B cell (primary cell): ENCODE measurements at regions not wholly inside any gene's neighbourhood (a gene's known extent, or its start where the extent isn't known, plus 50 kb on each side); places are given as distances from the start of the nearest gene placed in this dataset.

Experiments used
- ATAC-seq: fragments of 200-7000 bp; cut with Tn5 transposase; one replicate; pipeline ENCODE4 v1.10.0; 2021; ENCODE audit warnings: low read depth, mild to moderate bottlenecking, moderate number of reproducible peaks, moderate library complexity
- CTCF ChIA-PET: fragments of 350-600 bp; sonication (Branson Sonifier 250); formaldehyde crosslinking; loops from one replicate; lab custom pipeline; 2021; ENCODE audit warnings: antibody characterized with exemption, inconsistent platforms; lab: Charles Lee
- POLR2A ChIA-PET: fragments of 350-600 bp; sonication (Branson Sonifier 250); formaldehyde crosslinking; loops from one replicate; lab custom pipeline; 2021; ENCODE audit warnings: antibody characterized with exemption; lab: Charles Lee
- DNase-seq: peaks from one replicate; pipeline ENCODE4 v3.0.0; 2013
- H2AFZ ChIP-seq: 2 replicates; pipeline ENCODE4 v1.6.1; 2012; ENCODE audit warnings: mild to moderate bottlenecking, low read depth, low read length; ENCODE audit not compliant: insufficient read depth, poor library complexity, severe bottlenecking
- H3K27ac ChIP-seq, 2 donors: 1 replicate in 1 of 2; 2 replicates in 1 of 2; pipeline ENCODE4 v1.5.1; 2012 to 2013; ENCODE audit warnings: low read length in 2 of 2, mild to moderate bottlenecking in 2 of 2, moderate library complexity in 1 of 2
- H3K27me3 ChIP-seq, 4 experiments: fragments of 200-600 bp in 1 of 4; sonication (generic) in 1 of 4; replicated peaks in 1 of 4; 1 replicate in 2 of 4; 2 replicates in 2 of 4; pipeline versions ENCODE4 v1.6.1 to v1.7.0; 2013 to 2016; ENCODE audit warnings: low read length in 3 of 4, mild to moderate bottlenecking in 2 of 4, mixed read lengths in 1 of 4, moderate library complexity in 1 of 4; ENCODE audit not compliant: insufficient read depth in 4 of 4, control insufficient read depth in 3 of 4; ENCODE audit errors: control extremely low read depth in 1 of 4
- H3K36me3 ChIP-seq, 2 experiments: replicated peaks in 1 of 2; 1 replicate in 1 of 2; 2 replicates in 1 of 2; pipeline versions ENCODE4 v1.6.1 to v1.7.1; 2013; ENCODE audit warnings: low read length in 1 of 2; ENCODE audit not compliant: insufficient read depth in 2 of 2, control insufficient read depth in 1 of 2; ENCODE audit errors: control extremely low read depth in 1 of 2, extremely low read depth in 1 of 2
- H3K4me1 ChIP-seq, 2 donors: fragments of 200-600 bp in 1 of 2; sonication (generic) in 1 of 2; 1 replicate in 1 of 2; 2 replicates in 1 of 2; pipeline versions ENCODE4 v1.5.1 to v1.6.1; 2013 to 2017; ENCODE audit warnings: low read length in 2 of 2; ENCODE audit not compliant: control insufficient read depth in 2 of 2, insufficient read depth in 2 of 2
- H3K4me2 ChIP-seq: replicated peaks from 2 replicates; pipeline ENCODE3; 2012; ENCODE audit warnings: mild to moderate bottlenecking, low read depth, low read length; ENCODE audit not compliant: poor library complexity, severe bottlenecking
- H3K4me3 ChIP-seq, 5 experiments: fragments of 200-600 bp in 1 of 5; sonication (generic) in 1 of 5; 1 replicate in 3 of 5; 2 replicates in 2 of 5; pipeline versions ENCODE4 v1.5.1 to v1.7.0; 2011 to 2016; ENCODE audit warnings: low read length in 4 of 5, mild to moderate bottlenecking in 4 of 5, low read depth in 2 of 5, control low read depth in 1 of 5, moderate library complexity in 1 of 5; ENCODE audit not compliant: insufficient read depth in 1 of 5; ENCODE audit errors: control extremely low read depth in 1 of 5, extremely low read depth in 1 of 5
- H3K79me2 ChIP-seq: fragments of 200-600 bp; sonication (generic); one replicate; pipeline ENCODE4 v1.6.0; 2016; ENCODE audit warnings: low read length; ENCODE audit not compliant: control insufficient read depth, insufficient read depth
- H3K9ac ChIP-seq: fragments of 200-600 bp; sonication (generic); 2 replicates; pipeline ENCODE4 v1.6.1; 2017; ENCODE audit warnings: mild to moderate bottlenecking, low read length, moderate library complexity
- H3K9me3 ChIP-seq, 3 donors: one replicate each; pipeline versions ENCODE4 v1.6.1 to v1.7.1; 2013; ENCODE audit warnings: low read length in 2 of 3; ENCODE audit not compliant: control insufficient read depth in 2 of 3, insufficient read depth in 1 of 3; ENCODE audit errors: control extremely low read depth in 1 of 3
- H4K20me1 ChIP-seq: 2 replicates; pipeline ENCODE4 v1.6.0; 2012; ENCODE audit warnings: mild to moderate bottlenecking, low read length; ENCODE audit not compliant: insufficient read depth, control insufficient read depth, poor library complexity, severe bottlenecking
- H3K27ac Mint-ChIP-seq: one replicate; pipeline ENCODE4 v1.8.0; 2021; ENCODE audit warnings: mixed read lengths
- H3K27me3 Mint-ChIP-seq: one replicate; pipeline ENCODE4 v1.8.0; 2021; ENCODE audit warnings: mixed read lengths
- H3K4me1 Mint-ChIP-seq: one replicate; pipeline ENCODE4 v1.8.0; 2021; ENCODE audit warnings: mixed read lengths
- H3K4me3 Mint-ChIP-seq: one replicate; pipeline ENCODE4 v1.8.0; 2021; ENCODE audit warnings: mixed read lengths
- H3K9me3 Mint-ChIP-seq: one replicate; pipeline ENCODE4 v1.8.0; 2022; ENCODE audit warnings: mixed read lengths; ENCODE audit not compliant: insufficient read depth
- EZH2 ChIP-seq: IDR thresholded peaks from 2 replicates; pipeline ENCODE4 v1.6.1; 2012; ENCODE audit warnings: borderline replicate concordance, low read depth, mild to moderate bottlenecking, moderate library complexity, low read length; ENCODE audit not compliant: insufficient read depth, poor library complexity, severe bottlenecking
- WGBS: methylation state at CpG from one replicate; pipeline ENCODE4 v1.1.5; 2013; ENCODE audit warnings: missing lambda C conversion rate; ENCODE audit not compliant: insufficient coverage; 5-methylcytosine and 5-hydroxymethylcytosine counted together
- intact Hi-C: fragments of 100-400 bp; cut with micrococcal nuclease; formaldehyde crosslinking; loops from one replicate; pipeline ENCODE4 v1.10.0; 2022
- TF ChIP-seq, protein P1 (sequence below): fragments of 200-600 bp; IDR thresholded peaks from one replicate; pipeline ENCODE4 v1.8.0; 2022; ENCODE audit warnings: antibody characterized with exemption, mild to moderate bottlenecking

DNA sequence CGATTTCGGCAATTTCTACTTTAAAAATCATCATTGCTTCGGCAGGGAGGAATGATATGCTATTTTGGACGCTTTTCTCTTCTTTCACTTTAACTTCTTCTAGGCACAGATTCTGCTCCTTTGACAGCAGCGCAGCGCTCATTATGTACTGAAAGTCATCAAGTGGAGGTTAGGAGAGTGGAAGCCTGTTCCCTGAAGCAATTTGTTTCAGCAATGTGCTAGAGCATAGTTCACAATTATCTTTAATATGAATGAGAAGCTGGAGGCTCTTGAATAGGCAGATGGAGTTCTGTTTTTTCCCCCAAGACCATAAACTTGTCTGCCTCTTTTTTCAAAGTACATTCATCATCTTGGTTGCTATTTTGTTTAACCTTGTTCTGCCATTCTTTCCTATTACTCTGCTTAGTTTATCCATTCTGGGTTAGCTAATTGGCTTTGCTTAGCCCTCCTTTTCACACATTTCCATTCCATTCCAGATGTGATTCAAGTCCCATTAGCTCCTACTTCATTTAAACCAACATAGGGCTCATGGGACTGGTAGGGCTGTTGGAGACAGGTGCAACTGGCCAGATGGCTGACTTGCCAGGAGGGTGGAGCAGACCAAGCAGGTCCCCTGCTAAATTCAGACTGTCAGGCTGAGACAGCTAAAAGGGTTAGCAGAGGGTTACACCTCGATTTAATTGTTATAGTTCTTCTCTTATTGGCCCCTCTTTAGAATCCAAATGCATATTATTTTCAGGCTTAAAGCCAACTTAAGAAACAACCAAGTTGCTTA is 534.7 kb upstream of the CBLB start:
- CTCF ChIA-PET, result no interaction called here
- POLR2A ChIA-PET, result no interaction called here
- WGBS, result 93% methylated on average over 4 of the region's 7 CpGs

GRCh38 chr3:106413683-106414082 is 544.9 kb upstream of the CBLB start:
- Mint-ChIP-seq H3K27me3 (no peaks in the 10 kb centered on the region), H3K4me1 (no peaks in the 10 kb centered on the region), H3K9me3 (no peaks in the 10 kb centered on the region), H3K27ac (no peak overlapping the region), H3K4me3 (no peak overlapping the region)
- Histone ChIP-seq H3K4me2 (no peak overlapping the region), H3K4me1 (no peaks in the 10 kb centered on the region), H3K36me3 (no peaks in the 10 kb centered on the region), H3K9ac (no peak overlapping the region), H3K27ac (no peak overlapping the region), H2AFZ (no peak overlapping the region), H3K27me3 (no peaks in the 10 kb centered on the region), H4K20me1 (no peaks in the 10 kb centered on the region), H3K79me2 (no peaks in the 10 kb centered on the region), H3K4me3 (no peak overlapping the region), H3K9me3 (peaks cover 0 to 4% (median 0%) of the 10 kb centered on the region in 3 donors)
- intact Hi-C loops, result no loop called here
- TF ChIP-seq EZH2, result no peak
- TF ChIP-seq, protein P1, sequence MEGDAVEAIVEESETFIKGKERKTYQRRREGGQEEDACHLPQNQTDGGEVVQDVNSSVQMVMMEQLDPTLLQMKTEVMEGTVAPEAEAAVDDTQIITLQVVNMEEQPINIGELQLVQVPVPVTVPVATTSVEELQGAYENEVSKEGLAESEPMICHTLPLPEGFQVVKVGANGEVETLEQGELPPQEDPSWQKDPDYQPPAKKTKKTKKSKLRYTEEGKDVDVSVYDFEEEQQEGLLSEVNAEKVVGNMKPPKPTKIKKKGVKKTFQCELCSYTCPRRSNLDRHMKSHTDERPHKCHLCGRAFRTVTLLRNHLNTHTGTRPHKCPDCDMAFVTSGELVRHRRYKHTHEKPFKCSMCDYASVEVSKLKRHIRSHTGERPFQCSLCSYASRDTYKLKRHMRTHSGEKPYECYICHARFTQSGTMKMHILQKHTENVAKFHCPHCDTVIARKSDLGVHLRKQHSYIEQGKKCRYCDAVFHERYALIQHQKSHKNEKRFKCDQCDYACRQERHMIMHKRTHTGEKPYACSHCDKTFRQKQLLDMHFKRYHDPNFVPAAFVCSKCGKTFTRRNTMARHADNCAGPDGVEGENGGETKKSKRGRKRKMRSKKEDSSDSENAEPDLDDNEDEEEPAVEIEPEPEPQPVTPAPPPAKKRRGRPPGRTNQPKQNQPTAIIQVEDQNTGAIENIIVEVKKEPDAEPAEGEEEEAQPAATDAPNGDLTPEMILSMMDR, result no peak
- POLR2A ChIA-PET, result no interaction called here
- no peak for ATAC-seq
- CTCF ChIA-PET, result interaction anchor here (1.4 kb wide), 1 partner anchor 10 kb away, joined by 3 read pairs; no protein-coding TSS in a partner anchor
- no peak for DNase-seq
- WGBS, result no CpG with 5 or more reads among the region's 2 CpGs

More for the DNA sequence above, 534.7 kb upstream of the CBLB start:
- TF ChIP-seq, protein P1, result no peak
- no peak for TF ChIP-seq EZH2
- H2AFZ ChIP-seq, result peak overlapping the region; percentile 53
- intact Hi-C loops, result no loop called here
- H3K4me3 ChIP-seq, result no peak overlapping the region
- peak overlapping the region in 1 of 2 donors; percentile 14 for H3K27ac ChIP-seq
- no peak overlapping the region for H3K27ac Mint-ChIP-seq
- H3K4me2 ChIP-seq, result peak overlapping the region; percentile 7
- H3K4me1 Mint-ChIP-seq, result peaks cover 13% of the 10 kb centered on the region
- H4K20me1 ChIP-seq, result no peaks in the 10 kb centered on the region
- H3K27me3 Mint-ChIP-seq, result no peaks in the 10 kb centered on the region
- H3K9me3 ChIP-seq, result no peaks in the 10 kb centered on the region
- no peak for DNase-seq
- ATAC-seq, result no peak
- no peaks in the 10 kb centered on the region for H3K27me3 ChIP-seq
- no peak overlapping the region for H3K9ac ChIP-seq
- no peak overlapping the region for H3K4me3 Mint-ChIP-seq
- peaks cover 7 to 8% of the 10 kb centered on the region in 2 donors for H3K4me1 ChIP-seq
- no peaks in the 10 kb centered on the region for H3K36me3 ChIP-seq
- no peaks in the 10 kb centered on the region for H3K9me3 Mint-ChIP-seq
- H3K79me2 ChIP-seq, result no peaks in the 10 kb centered on the region
